DOHH2 (cell line): ENCODE measurements at regions not wholly inside any gene's neighbourhood (a gene's known extent, or its start where the extent isn't known, plus 50 kb on each side); places are given as distances from the start of the nearest gene placed in this dataset.

Experiments used
- EZH2phosphoT487 ChIP-seq: fragments of 200-600 bp; sonication (generic); IDR thresholded peaks from 2 replicates; pipeline ENCODE4 v1.6.1; 2017; ENCODE audit warnings: borderline replicate concordance, mild to moderate bottlenecking, antibody characterized with exemption, low read length, moderate library complexity, mixed read lengths
- TF ChIP-seq, protein P1 (sequence below): fragments of 200-600 bp; sonication (generic); IDR thresholded peaks from one replicate; pipeline ENCODE4 v1.5.1; 2014; ENCODE audit warnings: antibody characterized with exemption, mild to moderate bottlenecking, low read depth, low read length; ENCODE audit not compliant: poor library complexity, severe bottlenecking

DNA sequence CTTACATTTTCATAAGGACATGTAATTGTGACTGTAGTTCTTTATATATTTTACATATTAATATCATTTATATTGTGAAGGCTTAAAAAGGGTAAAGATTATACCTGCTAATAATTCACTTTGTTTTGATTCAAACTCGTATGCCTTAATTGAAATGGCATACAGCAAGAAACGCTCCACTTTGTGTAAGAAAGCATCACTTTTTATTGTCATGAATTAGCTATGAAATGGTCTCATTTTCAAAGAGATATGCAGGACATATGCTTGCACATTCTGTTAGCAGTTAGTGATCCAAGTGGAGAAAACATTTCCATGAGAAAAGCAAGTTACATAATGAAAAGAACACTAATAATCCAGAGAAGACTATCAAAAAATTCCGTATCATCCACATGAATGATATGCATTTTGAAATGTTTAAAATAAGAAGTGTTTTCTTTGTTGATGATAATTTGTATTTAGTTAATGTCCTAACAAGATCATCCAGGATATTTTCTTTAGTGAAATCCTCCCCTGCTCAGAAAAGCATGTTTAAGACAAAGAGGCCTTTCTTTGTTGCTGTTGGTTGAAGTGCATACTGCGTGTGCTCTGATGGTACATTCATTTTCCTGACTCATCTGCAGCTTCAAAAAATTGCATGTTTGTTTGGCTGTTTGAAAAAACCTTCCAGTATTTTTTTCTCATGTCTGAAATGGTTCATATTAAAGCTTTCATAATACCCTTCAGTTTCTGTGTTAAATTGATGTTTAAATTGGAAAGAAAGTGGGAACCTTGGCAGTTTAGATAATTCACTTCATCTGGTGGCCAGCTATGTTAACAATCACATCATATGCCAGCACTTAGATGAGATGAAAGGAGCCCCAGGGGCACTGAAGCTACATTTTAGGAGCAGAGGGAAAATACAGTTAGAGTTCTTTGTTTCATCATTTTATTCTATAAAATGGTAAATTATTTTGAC lies 242.2 kb downstream of the CSNK1G3 start:
- TF ChIP-seq, protein P1, sequence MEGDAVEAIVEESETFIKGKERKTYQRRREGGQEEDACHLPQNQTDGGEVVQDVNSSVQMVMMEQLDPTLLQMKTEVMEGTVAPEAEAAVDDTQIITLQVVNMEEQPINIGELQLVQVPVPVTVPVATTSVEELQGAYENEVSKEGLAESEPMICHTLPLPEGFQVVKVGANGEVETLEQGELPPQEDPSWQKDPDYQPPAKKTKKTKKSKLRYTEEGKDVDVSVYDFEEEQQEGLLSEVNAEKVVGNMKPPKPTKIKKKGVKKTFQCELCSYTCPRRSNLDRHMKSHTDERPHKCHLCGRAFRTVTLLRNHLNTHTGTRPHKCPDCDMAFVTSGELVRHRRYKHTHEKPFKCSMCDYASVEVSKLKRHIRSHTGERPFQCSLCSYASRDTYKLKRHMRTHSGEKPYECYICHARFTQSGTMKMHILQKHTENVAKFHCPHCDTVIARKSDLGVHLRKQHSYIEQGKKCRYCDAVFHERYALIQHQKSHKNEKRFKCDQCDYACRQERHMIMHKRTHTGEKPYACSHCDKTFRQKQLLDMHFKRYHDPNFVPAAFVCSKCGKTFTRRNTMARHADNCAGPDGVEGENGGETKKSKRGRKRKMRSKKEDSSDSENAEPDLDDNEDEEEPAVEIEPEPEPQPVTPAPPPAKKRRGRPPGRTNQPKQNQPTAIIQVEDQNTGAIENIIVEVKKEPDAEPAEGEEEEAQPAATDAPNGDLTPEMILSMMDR, result no peak
- no peak for TF ChIP-seq EZH2phosphoT487
